A549 (cell line): ENCODE measurements at regions not wholly inside any gene's neighbourhood (a gene's known extent, or its start where the extent isn't known, plus 50 kb on each side); places are given as distances from the start of the nearest gene placed in this dataset.

ENCODE experiments used
- ATAC-seq, 2 experiments: fragments of 200-7000 bp in 1 of 2; fragments of >200 bp in 1 of 2; cut with Nextera tagmentation in 1 of 2; cut with Tn5 transposase in 1 of 2; 3 replicates each; pipeline versions ENCODE4 v1.8.0 to v1.9.1; 2018 to 2020; ENCODE audit warnings: mild to moderate bottlenecking in 1 of 2, moderate library complexity in 1 of 2
- CTCF ChIA-PET: fragments of 300-600 bp; sonication (Branson Sonifier 250); formaldehyde crosslinking; extraction: SDS; loops from one replicate; lab custom pipeline; 2021; ENCODE audit warnings: antibody characterized with exemption, inconsistent platforms; lab: Yijun Ruan, JAX
- POLR2A ChIA-PET: fragments of 350-600 bp; formaldehyde crosslinking; extraction: SDS; loops from one replicate; lab custom pipeline; 2021; ENCODE audit warnings: antibody characterized with exemption, inconsistent platforms; lab: Yijun Ruan, JAX
- DNase-seq, 2 experiments: peaks; one replicate each; pipeline versions ENCODE4 v3.0.0 to v3.0.0-alpha.2; 2011 to 2016; ENCODE audit warnings: low read depth in 1 of 2, low spot score in 1 of 2
- FAIRE-seq: peaks from 2 replicates; lab custom pipeline; 2011; peaks lifted over from hg19 to GRCh38; lab: Jason Lieb, UNC
- H3K27ac ChIP-seq, 2 experiments: fragments of >200 bp; sonication (Bioruptor Twin); formaldehyde crosslinking; 3 replicates each; pipeline ENCODE4 v1.5.1; 2016 to 2017
- H3K4me1 ChIP-seq: fragments of >200 bp; sonication (Bioruptor Twin); formaldehyde crosslinking; 3 replicates; pipeline ENCODE4 v1.6.1; 2016
- H3K4me2 ChIP-seq: fragments of >200 bp; sonication (Bioruptor Twin); formaldehyde crosslinking; 3 replicates; pipeline ENCODE4 v1.6.1; 2016
- H3K4me3 ChIP-seq: fragments of >200 bp; sonication (Bioruptor Twin); formaldehyde crosslinking; 3 replicates; pipeline ENCODE4 v1.5.1; 2016
- H3K9me3 ChIP-seq: fragments of >200 bp; sonication (Bioruptor Twin); formaldehyde crosslinking; 3 replicates; pipeline ENCODE4 v1.6.1; 2016
- BHLHE40 ChIP-seq: IDR thresholded peaks from 2 replicates; pipeline ENCODE4 v1.6.1; 2012; ENCODE audit warnings: low read depth, low read length, inconsistent platforms
- CBX8 ChIP-seq: fragments of 200-600 bp; sonication (generic); IDR thresholded peaks from 2 replicates; pipeline ENCODE4 v1.6.1; 2016
- CEBPB ChIP-seq, 2 experiments: fragments of >200 bp in 1 of 2; sonication (Bioruptor Twin) in 1 of 2; formaldehyde crosslinking in 1 of 2; IDR thresholded peaks; 2 replicates each; pipeline ENCODE4 v1.6.1; 2012 to 2016
- CHD2 ChIP-seq: fragments of 150-350 bp; IDR thresholded peaks from 2 replicates; pipeline ENCODE4 v1.6.1; 2014; ENCODE audit warnings: low read length; ENCODE audit not compliant: partially characterized antibody
- EHMT2 ChIP-seq: fragments of 200-600 bp; sonication (generic); IDR thresholded peaks from 2 replicates; pipeline ENCODE4 v1.6.1; 2016; ENCODE audit warnings: antibody characterized with exemption, low read depth, mild to moderate bottlenecking, moderate library complexity
- FOSB ChIP-seq: fragments of 250-450 bp; sonication (Bioruptor Pico); IDR thresholded peaks from 2 replicates; pipeline ENCODE4 v1.5.0; 2020; ENCODE audit warnings: mild to moderate bottlenecking, moderate library complexity
- HOXB13 ChIP-seq: fragments of 250-450 bp; sonication (Bioruptor Pico); IDR thresholded peaks from 2 replicates; pipeline ENCODE4 v1.5.0; 2020; ENCODE audit warnings: low read depth, mild to moderate bottlenecking, moderate library complexity
- KDM1A ChIP-seq: fragments of 200-600 bp; sonication (generic); IDR thresholded peaks from 2 replicates; pipeline ENCODE4 v1.6.1; 2016; ENCODE audit warnings: low read depth, mild to moderate bottlenecking
- KDM5A ChIP-seq: fragments of 200-600 bp; sonication (generic); IDR thresholded peaks from 2 replicates; pipeline ENCODE4 v1.6.1; 2016; ENCODE audit warnings: antibody characterized with exemption, mild to moderate bottlenecking
- NPAS2 ChIP-seq: fragments of 250-450 bp; sonication (Bioruptor Pico); IDR thresholded peaks from 2 replicates; pipeline ENCODE4 v1.8.0; 2022; ENCODE audit warnings: mild to moderate bottlenecking, moderate library complexity, borderline replicate concordance
- POLR2A ChIP-seq: IDR thresholded peaks from 2 replicates; pipeline ENCODE4 v1.6.1; 2012; ENCODE audit warnings: mild to moderate bottlenecking, low read length
- POLR2AphosphoS2 ChIP-seq: conservative IDR thresholded peaks from 2 replicates; pipeline ENCODE4 v1.6.1; 2012; ENCODE audit warnings: low read length, improper control_type of control experiment, inconsistent platforms
- RAD21 ChIP-seq, 2 experiments: fragments of >200 bp in 1 of 2; sonication (Bioruptor Twin) in 1 of 2; formaldehyde crosslinking in 1 of 2; IDR thresholded peaks in 1 of 2; conservative IDR thresholded peaks in 1 of 2; 2 replicates in 1 of 2; 3 replicates in 1 of 2; pipeline ENCODE4 v1.6.1; 2012 to 2018; ENCODE audit warnings: inconsistent platforms in 1 of 2
- RFX5 ChIP-seq: fragments of 450-650 bp; IDR thresholded peaks from 2 replicates; pipeline ENCODE4 v1.7.1; 2014; ENCODE audit warnings: antibody characterized with exemption, mild to moderate bottlenecking, moderate library complexity
- SMC3 ChIP-seq: fragments of >200 bp; sonication (Bioruptor Twin); formaldehyde crosslinking; IDR thresholded peaks from 3 replicates; pipeline ENCODE4 v1.6.1; 2018; ENCODE audit warnings: inconsistent platforms
- TFCP2L1 ChIP-seq: fragments of 250-450 bp; sonication (Bioruptor Pico); IDR thresholded peaks from 2 replicates; pipeline ENCODE4 v1.5.0; 2021; ENCODE audit warnings: mild to moderate bottlenecking
- ZC3H11A ChIP-seq: fragments of 450-650 bp; IDR thresholded peaks from 2 replicates; pipeline ENCODE4 v1.6.1; 2014; ENCODE audit warnings: antibody characterized with exemption, mild to moderate bottlenecking
- ZNF302 ChIP-seq: fragments of 250-450 bp; sonication (Bioruptor Pico); IDR thresholded peaks from 2 replicates; pipeline ENCODE4 v1.9.0; 2021; ENCODE audit warnings: inconsistent platforms, mild to moderate bottlenecking, moderate library complexity
- WGBS: methylation state at CpG from one replicate; pipeline ENCODE4 v1.1.6; 2017; ENCODE audit errors: missing lambda C conversion rate; 5-methylcytosine and 5-hydroxymethylcytosine counted together
- TF ChIP-seq, protein P1 (sequence below): fragments of 250-450 bp; sonication (Bioruptor Pico); IDR thresholded peaks from 2 replicates; pipeline ENCODE4 v1.5.0; 2020; ENCODE audit warnings: low read depth, mild to moderate bottlenecking, moderate library complexity
- TF ChIP-seq, protein P2 (sequence below): fragments of 450-650 bp; IDR thresholded peaks from 2 replicates; pipeline ENCODE4 v1.6.1; 2014; ENCODE audit warnings: antibody characterized with exemption
- TF ChIP-seq, protein P3 (sequence below): fragments of >200 bp; sonication (Bioruptor Twin); formaldehyde crosslinking; IDR thresholded peaks from 3 replicates; pipeline ENCODE4 v1.5.1; 2016
- TF ChIP-seq, protein P4 (sequence below): fragments of >200 bp; sonication (Bioruptor Twin); formaldehyde crosslinking; IDR thresholded peaks from 2 replicates; pipeline ENCODE4 v1.6.1; 2016
- TF ChIP-seq, protein P5 (sequence below): fragments of 250-450 bp; sonication (Bioruptor Pico); IDR thresholded peaks from 2 replicates; pipeline ENCODE4 v1.5.0; 2021; ENCODE audit warnings: mild to moderate bottlenecking, moderate library complexity, borderline replicate concordance
- TF ChIP-seq, protein P6 (sequence below): IDR thresholded peaks from 2 replicates; pipeline ENCODE4 v1.6.1; 2012; ENCODE audit warnings: low read depth, borderline replicate concordance

DNA sequence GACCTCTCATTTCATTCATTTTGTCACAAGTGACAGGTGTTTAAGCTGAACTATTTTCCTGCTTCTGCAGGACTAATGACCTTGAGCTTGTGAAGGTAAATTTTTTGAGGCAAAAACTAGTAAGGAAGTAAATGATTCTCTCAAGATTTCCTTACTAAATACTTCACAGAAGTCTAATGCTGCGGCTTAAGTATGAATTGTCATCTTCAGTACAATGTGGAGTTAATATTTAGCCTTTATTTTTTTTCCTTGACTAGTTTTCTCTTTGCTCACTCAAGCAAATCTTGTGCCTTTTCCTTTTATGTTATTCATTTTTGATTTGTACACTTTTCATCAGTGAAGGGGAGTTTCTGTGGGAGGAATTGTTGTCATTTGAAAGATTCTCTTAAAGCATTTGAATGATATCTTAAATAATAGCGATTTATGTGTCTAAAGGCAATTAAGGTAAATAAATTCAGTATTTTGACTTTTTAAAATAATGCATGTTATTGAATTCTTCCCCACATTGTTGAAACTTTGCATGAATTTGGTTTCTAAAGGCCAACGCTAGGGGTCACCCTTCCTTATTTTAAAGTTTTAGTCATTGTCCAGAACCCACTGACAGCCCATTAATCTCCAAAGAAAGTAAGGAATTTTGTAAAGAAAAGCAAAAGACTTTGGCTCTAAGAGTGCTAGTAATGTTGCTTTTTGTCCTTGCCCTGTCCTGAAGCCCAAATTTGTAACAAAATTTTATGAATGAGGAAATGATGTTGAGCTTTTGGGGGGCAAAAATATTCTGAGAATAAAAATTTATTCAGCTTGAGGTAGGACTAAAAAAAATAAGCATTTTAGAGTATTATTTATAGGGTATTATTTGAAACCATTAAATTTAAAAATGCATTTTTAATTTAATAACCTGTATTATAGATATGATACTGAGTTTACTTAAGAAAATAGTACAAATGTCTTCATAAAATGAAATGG is 157.4 kb upstream of the LAMA2 start (continued):
- TF ChIP-seq KDM5A (no peak), RAD21 (conservative IDR thresholded peaks at IDR 0.05 in 1 of 2, IDR thresholded peaks at IDR 0.05 in 1 of 2) (peak; percentile 34 to 36; a peak in 2 of 5 replicates), CHD2 (no peak), FOSB (no peak), SMC3 (peak; percentile 41; the same call in 2 of the 3 replicates), KDM1A (no peak), ZC3H11A (no peak)
- TF ChIP-seq, protein P1, sequence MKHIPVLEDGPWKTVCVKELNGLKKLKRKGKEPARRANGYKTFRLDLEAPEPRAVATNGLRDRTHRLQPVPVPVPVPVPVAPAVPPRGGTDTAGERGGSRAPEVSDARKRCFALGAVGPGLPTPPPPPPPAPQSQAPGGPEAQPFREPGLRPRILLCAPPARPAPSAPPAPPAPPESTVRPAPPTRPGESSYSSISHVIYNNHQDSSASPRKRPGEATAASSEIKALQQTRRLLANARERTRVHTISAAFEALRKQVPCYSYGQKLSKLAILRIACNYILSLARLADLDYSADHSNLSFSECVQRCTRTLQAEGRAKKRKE: no peak
- TF ChIP-seq, protein P2, sequence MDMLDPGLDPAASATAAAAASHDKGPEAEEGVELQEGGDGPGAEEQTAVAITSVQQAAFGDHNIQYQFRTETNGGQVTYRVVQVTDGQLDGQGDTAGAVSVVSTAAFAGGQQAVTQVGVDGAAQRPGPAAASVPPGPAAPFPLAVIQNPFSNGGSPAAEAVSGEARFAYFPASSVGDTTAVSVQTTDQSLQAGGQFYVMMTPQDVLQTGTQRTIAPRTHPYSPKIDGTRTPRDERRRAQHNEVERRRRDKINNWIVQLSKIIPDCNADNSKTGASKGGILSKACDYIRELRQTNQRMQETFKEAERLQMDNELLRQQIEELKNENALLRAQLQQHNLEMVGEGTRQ: no peak
- TF ChIP-seq, protein P3, sequence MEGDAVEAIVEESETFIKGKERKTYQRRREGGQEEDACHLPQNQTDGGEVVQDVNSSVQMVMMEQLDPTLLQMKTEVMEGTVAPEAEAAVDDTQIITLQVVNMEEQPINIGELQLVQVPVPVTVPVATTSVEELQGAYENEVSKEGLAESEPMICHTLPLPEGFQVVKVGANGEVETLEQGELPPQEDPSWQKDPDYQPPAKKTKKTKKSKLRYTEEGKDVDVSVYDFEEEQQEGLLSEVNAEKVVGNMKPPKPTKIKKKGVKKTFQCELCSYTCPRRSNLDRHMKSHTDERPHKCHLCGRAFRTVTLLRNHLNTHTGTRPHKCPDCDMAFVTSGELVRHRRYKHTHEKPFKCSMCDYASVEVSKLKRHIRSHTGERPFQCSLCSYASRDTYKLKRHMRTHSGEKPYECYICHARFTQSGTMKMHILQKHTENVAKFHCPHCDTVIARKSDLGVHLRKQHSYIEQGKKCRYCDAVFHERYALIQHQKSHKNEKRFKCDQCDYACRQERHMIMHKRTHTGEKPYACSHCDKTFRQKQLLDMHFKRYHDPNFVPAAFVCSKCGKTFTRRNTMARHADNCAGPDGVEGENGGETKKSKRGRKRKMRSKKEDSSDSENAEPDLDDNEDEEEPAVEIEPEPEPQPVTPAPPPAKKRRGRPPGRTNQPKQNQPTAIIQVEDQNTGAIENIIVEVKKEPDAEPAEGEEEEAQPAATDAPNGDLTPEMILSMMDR: peak; percentile 54
- TF ChIP-seq, all 56 proteins: peak for 4

DNA sequence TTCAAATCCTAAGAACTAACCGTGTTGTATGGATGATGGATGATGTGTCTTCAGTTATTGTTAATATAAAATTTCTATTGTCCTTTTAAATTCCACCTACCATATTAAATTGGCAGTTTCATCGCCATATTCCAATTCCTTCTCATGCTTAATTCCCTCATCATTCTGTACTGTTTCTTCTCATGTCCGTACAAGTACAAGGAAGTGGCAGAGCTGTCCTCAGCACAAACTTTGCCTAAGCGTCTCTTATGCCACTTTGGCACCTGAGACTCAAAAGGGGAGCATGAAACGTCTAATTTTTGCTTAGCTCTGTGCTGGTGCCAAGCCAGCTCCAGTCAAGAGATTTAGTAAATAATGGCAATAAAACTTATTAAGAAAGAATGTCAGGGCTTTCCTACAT is 158.2 kb upstream of the LAMA2 start:
- no peak for FAIRE-seq
- DNase-seq: no peak
- H3K4me3 ChIP-seq: no peak overlapping the region
- 49% methylated on average over 5 of the region's 5 CpGs for WGBS
- ATAC-seq: no peak
- POLR2A ChIA-PET: no interaction called here
- H3K9me3 ChIP-seq: no peaks in the 10 kb centered on the region
- no peak overlapping the region for H3K4me2 ChIP-seq
- no peak for TF ChIP-seq POLR2A
- TF ChIP-seq, protein P4, sequence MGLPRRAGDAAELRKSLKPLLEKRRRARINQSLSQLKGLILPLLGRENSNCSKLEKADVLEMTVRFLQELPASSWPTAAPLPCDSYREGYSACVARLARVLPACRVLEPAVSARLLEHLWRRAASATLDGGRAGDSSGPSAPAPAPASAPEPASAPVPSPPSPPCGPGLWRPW: no peak
- TF ChIP-seq CEBPB (IDR thresholded peaks at IDR 0.05): no peak
- TF ChIP-seq RFX5: no peak
- TF ChIP-seq, protein P5, sequence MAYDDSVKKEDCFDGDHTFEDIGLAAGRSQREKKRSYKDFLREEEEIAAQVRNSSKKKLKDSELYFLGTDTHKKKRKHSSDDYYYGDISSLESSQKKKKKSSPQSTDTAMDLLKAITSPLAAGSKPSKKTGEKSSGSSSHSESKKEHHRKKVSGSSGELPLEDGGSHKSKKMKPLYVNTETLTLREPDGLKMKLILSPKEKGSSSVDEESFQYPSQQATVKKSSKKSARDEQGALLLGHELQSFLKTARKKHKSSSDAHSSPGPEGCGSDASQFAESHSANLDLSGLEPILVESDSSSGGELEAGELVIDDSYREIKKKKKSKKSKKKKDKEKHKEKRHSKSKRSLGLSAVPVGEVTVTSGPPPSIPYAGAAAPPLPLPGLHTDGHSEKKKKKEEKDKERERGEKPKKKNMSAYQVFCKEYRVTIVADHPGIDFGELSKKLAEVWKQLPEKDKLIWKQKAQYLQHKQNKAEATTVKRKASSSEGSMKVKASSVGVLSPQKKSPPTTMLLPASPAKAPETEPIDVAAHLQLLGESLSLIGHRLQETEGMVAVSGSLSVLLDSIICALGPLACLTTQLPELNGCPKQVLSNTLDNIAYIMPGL (CRISPR knock-in tag): no peak
- TF ChIP-seq, protein P6, sequence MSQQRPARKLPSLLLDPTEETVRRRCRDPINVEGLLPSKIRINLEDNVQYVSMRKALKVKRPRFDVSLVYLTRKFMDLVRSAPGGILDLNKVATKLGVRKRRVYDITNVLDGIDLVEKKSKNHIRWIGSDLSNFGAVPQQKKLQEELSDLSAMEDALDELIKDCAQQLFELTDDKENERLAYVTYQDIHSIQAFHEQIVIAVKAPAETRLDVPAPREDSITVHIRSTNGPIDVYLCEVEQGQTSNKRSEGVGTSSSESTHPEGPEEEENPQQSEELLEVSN: no peak
- no peak for TF ChIP-seq ZC3H11A
- TF ChIP-seq TFCP2L1 (CRISPR knock-in tag): no peak
- no peak for TF ChIP-seq CBX8
- TF ChIP-seq POLR2AphosphoS2: no peak
- TF ChIP-seq BHLHE40: no peak
- no peak for TF ChIP-seq EHMT2
- TF ChIP-seq HOXB13 (CRISPR knock-in tag): no peak
- no peak for TF ChIP-seq RAD21 (conservative IDR thresholded peaks at IDR 0.05 in 1 of 2, IDR thresholded peaks at IDR 0.05 in 1 of 2)
- no peak for TF ChIP-seq ZNF302 (CRISPR knock-in tag)
- TF ChIP-seq NPAS2: no peak
- H3K27ac ChIP-seq: no peak overlapping the region
- no peaks in the 10 kb centered on the region for H3K4me1 ChIP-seq
- CTCF ChIA-PET: interaction anchor here (0.7 to 1.1 kb wide), 2 partner anchors 8 to 28 kb away, joined by 3 read pairs; no protein-coding TSS in a partner anchor
